ENCODE measurements at regions not wholly inside any gene's neighbourhood (a gene's known extent, or its start where the extent isn't known, plus 50 kb on each side); places are given as distances from the start of the nearest gene placed in this dataset.

DNA sequence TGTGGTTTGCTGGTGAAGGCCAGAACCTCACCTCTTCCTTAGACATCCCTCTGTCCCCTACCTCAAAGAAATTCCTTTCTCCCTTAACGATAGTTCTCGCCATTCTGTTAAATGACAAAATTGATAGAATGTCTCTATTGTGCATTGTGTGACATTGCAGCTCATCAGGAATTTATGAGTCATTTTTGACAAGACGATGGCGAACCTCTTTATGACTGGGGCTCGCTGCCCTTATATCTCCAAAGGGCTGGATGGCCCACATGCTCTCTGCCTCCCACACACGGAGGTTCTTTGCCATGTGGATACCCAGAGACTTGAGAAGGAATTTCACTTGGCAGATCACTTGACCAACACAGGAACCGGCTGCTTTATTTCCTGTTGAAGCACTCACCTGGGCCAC, 66.8 kb upstream of the RPS6KA2 start:
- Histone ChIP-seq H3K4me1 (ENCODE audit: control insufficient read depth, low read depth, low read length) (no peaks in the 10 kb centered on the region), H3K27ac (ENCODE audit: low read length) (no peak overlapping the region), H3K27me3 (ENCODE audit: control insufficient read depth, insufficient read depth, low read length) (no peaks in the 10 kb centered on the region), H3K4me3 (ENCODE audit: low read length) (no peak overlapping the region), H3K36me3 (ENCODE audit: control insufficient read depth, low read depth, low read length) (no peaks in the 10 kb centered on the region), H3K9me3 (ENCODE audit: control insufficient read depth, low read depth, low read length) (no peaks in the 10 kb centered on the region), H3K9ac (ENCODE audit: low read length) (no peak overlapping the region)

DNA sequence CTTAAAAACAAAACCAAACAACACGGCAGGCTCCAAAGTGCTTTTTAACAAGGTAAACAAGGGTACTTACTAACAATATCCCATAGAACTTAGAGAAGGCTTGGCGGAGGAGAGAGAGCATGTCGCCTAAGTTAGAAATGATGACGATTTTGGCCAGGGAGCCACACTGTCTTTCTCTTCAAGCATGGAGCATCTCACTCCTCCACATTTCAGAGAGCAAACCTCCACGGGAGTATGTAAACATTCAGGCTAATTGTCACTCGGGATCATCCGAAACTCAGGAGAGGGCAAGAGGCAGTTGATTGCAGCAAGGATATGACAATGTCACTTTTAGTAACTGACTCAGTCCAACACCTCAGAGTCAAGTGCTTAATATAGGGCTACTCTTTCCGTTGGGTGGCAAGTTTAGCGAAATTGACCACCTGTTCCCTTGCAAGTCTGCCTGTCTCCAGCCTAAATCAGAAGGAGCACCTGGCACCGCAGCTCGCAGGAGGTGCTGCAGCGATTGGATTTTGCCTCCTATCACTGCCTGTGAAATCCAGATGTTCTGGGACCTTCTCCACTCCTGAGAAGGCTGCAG, 65.8 kb upstream of the RPS6KA2 start:
- Histone ChIP-seq H3K27me3 (ENCODE audit: control insufficient read depth, insufficient read depth, low read length) (no peaks in the 10 kb centered on the region), H3K4me3 (ENCODE audit: low read length) (no peak overlapping the region), H3K27ac (ENCODE audit: low read length) (no peak overlapping the region), H3K9ac (ENCODE audit: low read length) (no peak overlapping the region), H3K9me3 (ENCODE audit: control insufficient read depth, low read depth, low read length) (no peaks in the 10 kb centered on the region), H3K36me3 (ENCODE audit: control insufficient read depth, low read depth, low read length) (no peaks in the 10 kb centered on the region), H3K4me1 (ENCODE audit: control insufficient read depth, low read depth, low read length) (peaks cover 10% of the 10 kb centered on the region)

DNA sequence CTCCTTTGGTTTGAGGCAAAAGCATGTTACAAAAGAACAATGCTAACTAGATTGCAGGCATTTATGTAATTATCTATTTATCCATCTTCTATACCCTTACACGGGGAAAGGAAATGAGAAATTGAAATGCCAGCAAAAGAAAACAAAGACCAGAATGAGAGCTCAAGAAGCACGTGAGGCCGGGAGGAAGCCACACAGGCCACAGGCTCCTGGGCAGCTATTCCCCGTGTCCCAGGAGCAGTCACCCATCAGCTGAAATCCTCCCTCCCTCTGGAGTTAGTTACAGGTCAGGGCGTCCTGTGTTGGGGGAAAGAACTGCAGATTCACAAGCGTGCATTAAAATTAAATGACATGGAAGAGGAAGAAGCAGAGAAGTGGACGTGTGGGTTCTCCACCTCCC, 64.7 kb upstream of the RPS6KA2 start:
- Histone ChIP-seq H3K4me3 (ENCODE audit: low read length) (no peak overlapping the region), H3K9me3 (ENCODE audit: control insufficient read depth, low read depth, low read length) (no peaks in the 10 kb centered on the region), H3K36me3 (ENCODE audit: control insufficient read depth, low read depth, low read length) (no peaks in the 10 kb centered on the region), H3K9ac (ENCODE audit: low read length) (no peak overlapping the region), H3K27ac (ENCODE audit: low read length) (no peak overlapping the region), H3K27me3 (ENCODE audit: control insufficient read depth, insufficient read depth, low read length) (no peaks in the 10 kb centered on the region), H3K4me1 (ENCODE audit: control insufficient read depth, low read depth, low read length) (peaks cover 17% of the 10 kb centered on the region)

DNA sequence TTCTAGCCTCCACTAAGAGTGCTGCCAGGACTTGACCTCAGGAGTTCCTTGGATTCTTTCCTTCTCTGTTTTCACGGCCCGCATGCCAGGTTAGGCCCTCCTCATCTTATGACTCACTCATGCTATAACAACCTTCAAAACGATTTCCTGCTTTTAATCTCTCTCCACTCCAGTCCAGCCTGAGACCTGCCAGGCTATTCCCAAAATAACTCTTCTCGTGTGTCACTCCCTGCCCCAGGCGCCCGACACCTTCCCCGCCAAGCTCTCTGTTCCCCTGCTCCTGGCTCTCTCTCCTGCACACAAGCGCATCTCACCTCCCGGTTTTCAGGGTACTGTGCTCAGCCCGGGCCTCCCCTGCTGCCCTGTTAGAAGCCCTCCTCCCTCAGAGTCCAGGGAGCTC, 64.1 kb upstream of the RPS6KA2 start:
- Histone ChIP-seq H3K4me3 (ENCODE audit: low read length) (no peak overlapping the region), H3K9ac (ENCODE audit: low read length) (no peak overlapping the region), H3K27ac (ENCODE audit: low read length) (no peak overlapping the region), H3K36me3 (ENCODE audit: control insufficient read depth, low read depth, low read length) (no peaks in the 10 kb centered on the region), H3K27me3 (ENCODE audit: control insufficient read depth, insufficient read depth, low read length) (no peaks in the 10 kb centered on the region), H3K4me1 (ENCODE audit: control insufficient read depth, low read depth, low read length) (peaks cover 17% of the 10 kb centered on the region), H3K9me3 (ENCODE audit: control insufficient read depth, low read depth, low read length) (no peaks in the 10 kb centered on the region)

DNA sequence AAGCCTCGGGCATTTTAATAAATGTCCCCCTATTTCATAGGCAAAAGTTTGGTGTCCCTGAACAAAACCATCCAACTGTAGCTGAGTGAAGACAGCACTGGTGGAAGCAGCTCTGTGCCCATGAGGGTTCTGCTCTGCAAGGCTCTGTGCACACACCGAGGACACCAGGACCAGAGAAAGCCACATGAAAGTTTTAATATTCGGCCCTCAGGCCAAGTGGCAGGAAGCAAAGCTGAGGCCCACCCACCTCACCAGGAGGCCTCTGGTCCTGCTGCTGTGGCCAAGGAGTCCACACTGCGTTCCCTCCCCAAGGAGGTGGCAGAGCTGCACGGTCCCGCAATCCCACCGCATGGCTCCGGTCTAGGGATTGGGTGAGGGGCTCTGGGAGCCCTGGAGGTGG, 62.6 kb upstream of the RPS6KA2 start:
- H3K4me1 ChIP-seq (ENCODE audit: control insufficient read depth, low read depth, low read length): peaks cover 17% of the 10 kb centered on the region

DNA sequence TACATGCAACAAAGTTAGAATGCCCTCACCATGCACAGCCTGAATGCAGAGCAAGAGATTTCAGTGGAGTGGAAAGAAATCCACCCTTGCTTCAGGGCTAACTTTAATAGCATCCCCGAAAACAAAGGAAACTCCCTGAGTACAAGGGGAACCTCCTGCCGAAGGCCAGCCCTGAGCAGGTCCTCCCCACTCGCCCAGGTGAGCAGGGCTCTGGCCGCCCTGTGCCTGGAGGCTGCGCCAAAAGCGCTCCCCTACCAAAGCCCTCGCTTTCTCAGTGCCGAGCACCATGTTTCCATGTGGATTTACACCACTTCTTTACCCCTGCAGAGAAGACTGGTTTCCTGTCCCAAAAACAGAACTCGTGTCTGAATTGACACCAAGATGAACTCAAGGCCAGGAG, 61.9 kb upstream of the RPS6KA2 start:
- no peaks in the 10 kb centered on the region for H3K27me3 ChIP-seq (ENCODE audit: control insufficient read depth, insufficient read depth, low read length)
- no peak overlapping the region for H3K27ac ChIP-seq (ENCODE audit: low read length)
- no peak overlapping the region for H3K9ac ChIP-seq (ENCODE audit: low read length)
- H3K9me3 ChIP-seq (ENCODE audit: control insufficient read depth, low read depth, low read length): no peaks in the 10 kb centered on the region
- no peaks in the 10 kb centered on the region for H3K36me3 ChIP-seq (ENCODE audit: control insufficient read depth, low read depth, low read length)
- no peak overlapping the region for H3K4me3 ChIP-seq (ENCODE audit: low read length)
- H3K4me1 ChIP-seq (ENCODE audit: control insufficient read depth, low read depth, low read length): peaks cover 17% of the 10 kb centered on the region

More for the DNA sequence above, 62.6 kb upstream of the RPS6KA2 start:
- Histone ChIP-seq H3K9me3 (ENCODE audit: control insufficient read depth, low read depth, low read length) (no peaks in the 10 kb centered on the region), H3K4me3 (ENCODE audit: low read length) (no peak overlapping the region), H3K9ac (ENCODE audit: low read length) (no peak overlapping the region), H3K27ac (ENCODE audit: low read length) (no peak overlapping the region), H3K27me3 (ENCODE audit: control insufficient read depth, insufficient read depth, low read length) (no peaks in the 10 kb centered on the region), H3K36me3 (ENCODE audit: control insufficient read depth, low read depth, low read length) (no peaks in the 10 kb centered on the region)

DNA sequence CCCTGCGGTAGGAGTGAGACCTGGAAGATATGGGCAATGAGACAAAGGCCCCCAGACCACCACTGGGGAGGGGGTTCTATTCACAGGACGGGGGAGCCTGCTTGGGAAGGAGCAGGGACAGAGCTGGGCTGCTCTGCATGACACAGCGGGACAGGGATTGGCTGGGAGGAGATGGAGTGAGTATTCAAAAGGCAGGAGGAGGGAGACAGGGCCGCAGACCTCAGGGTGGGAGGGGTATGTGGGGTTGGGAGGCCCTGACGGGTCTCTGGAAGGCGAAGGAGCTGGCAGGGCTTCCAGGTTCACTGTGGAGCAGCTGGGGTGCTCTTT, 60.8 kb upstream of the RPS6KA2 start:
- Histone ChIP-seq H3K36me3 (ENCODE audit: control insufficient read depth, low read depth, low read length) (no peaks in the 10 kb centered on the region), H3K4me3 (ENCODE audit: low read length) (no peak overlapping the region), H3K4me1 (ENCODE audit: control insufficient read depth, low read depth, low read length) (peaks cover 17% of the 10 kb centered on the region), H3K27ac (ENCODE audit: low read length) (no peak overlapping the region), H3K27me3 (ENCODE audit: control insufficient read depth, insufficient read depth, low read length) (no peaks in the 10 kb centered on the region), H3K9ac (ENCODE audit: low read length) (no peak overlapping the region), H3K9me3 (ENCODE audit: control insufficient read depth, low read depth, low read length) (no peaks in the 10 kb centered on the region)

DNA sequence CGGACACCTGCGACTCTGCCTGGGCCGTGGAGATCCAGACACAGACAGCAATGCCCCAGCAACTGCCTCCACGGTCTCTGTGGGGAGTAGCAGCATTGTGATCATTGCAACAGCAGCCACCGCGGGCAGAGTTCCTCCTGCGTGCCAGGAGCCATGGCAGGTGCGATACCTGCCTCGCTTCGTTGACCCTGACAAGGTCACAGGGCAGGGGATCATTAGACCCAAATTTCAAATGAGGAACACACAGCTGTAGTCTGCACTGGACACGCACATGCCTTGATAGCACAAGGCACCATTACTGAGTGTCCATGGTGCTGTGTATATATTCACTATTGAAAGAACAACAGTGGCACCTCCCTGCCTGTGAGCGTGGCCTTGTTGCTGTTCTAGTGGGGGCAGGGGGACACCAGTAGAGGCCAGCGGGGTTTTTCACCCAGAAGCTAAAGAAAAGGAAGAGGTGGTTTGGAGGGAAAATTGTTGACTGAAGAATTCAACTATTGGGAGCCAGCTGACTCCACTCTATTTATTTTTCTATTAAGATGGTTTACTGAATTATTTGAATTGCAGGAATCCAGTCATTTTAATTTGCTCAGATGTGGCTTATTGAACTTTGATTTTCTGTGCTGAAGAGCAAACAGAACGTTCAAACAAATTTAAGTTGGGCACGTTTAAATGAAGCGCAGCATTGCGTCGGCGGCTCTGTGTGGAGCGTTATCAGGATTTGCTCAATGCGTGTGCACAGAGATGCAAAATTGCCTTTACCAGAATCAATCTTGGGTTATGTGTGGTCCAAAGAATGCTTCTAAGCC, 60.2 kb upstream of the RPS6KA2 start:
- Histone ChIP-seq H3K27me3 (ENCODE audit: control insufficient read depth, insufficient read depth, low read length) (no peaks in the 10 kb centered on the region), H3K27ac (ENCODE audit: low read length) (no peak overlapping the region), H3K36me3 (ENCODE audit: control insufficient read depth, low read depth, low read length) (no peaks in the 10 kb centered on the region), H3K9ac (ENCODE audit: low read length) (no peak overlapping the region), H3K4me3 (ENCODE audit: low read length) (no peak overlapping the region), H3K9me3 (ENCODE audit: control insufficient read depth, low read depth, low read length) (no peaks in the 10 kb centered on the region), H3K4me1 (ENCODE audit: control insufficient read depth, low read depth, low read length) (peaks cover 17% of the 10 kb centered on the region)

DNA sequence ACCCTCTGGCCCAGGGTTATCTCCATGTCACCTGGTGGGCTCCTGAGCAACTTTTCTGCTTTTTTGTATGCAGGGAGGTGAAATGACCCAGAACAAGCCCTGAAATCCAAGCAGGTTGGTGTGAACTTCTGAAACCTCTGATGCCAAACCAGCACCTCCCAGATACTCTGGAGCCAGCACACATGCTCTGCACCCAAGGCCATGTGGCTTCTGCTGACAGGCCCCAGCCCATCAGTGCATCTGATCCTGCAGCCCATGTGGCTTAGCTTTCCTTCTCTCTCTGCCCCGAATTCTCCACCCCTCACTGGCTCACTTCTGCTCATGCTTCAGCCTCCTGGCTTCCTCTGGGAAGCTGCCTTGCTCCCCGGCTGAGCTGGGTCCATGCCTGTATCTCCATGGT, 59.3 kb upstream of the RPS6KA2 start:
- H3K4me1 ChIP-seq (ENCODE audit: control insufficient read depth, low read depth, low read length): peaks cover 17% of the 10 kb centered on the region
- no peaks in the 10 kb centered on the region for H3K27me3 ChIP-seq (ENCODE audit: control insufficient read depth, insufficient read depth, low read length)
- no peak overlapping the region for H3K4me3 ChIP-seq (ENCODE audit: low read length)
- H3K9ac ChIP-seq (ENCODE audit: low read length): no peak overlapping the region
- H3K27ac ChIP-seq (ENCODE audit: low read length): no peak overlapping the region
- no peaks in the 10 kb centered on the region for H3K9me3 ChIP-seq (ENCODE audit: control insufficient read depth, low read depth, low read length)
- H3K36me3 ChIP-seq (ENCODE audit: control insufficient read depth, low read depth, low read length): no peaks in the 10 kb centered on the region

DNA sequence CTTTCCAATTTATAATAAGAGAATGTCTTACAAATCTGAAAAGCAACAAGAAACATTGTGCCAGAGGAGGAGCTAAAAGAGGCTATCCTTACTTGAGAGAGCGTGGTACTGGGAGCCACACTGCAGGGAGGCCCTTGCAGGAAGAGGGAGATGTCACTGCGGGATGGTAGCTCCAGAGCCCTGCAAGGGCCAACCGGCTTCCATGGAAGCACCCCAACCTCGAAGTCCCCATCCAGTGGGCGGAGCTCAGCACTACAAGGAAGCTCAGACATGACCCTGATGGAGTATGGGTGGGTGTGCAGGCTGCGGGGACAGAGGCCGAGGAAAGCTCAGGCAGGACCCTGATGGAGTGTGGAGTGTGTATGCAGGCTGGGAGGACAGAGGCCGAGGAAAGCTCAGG, 57.8 kb upstream of the RPS6KA2 start:
- H3K36me3 ChIP-seq (ENCODE audit: control insufficient read depth, low read depth, low read length): no peaks in the 10 kb centered on the region
- H3K9ac ChIP-seq (ENCODE audit: low read length): no peak overlapping the region
- H3K4me1 ChIP-seq (ENCODE audit: control insufficient read depth, low read depth, low read length): peaks cover 17% of the 10 kb centered on the region
- H3K27me3 ChIP-seq (ENCODE audit: control insufficient read depth, insufficient read depth, low read length): no peaks in the 10 kb centered on the region
- H3K9me3 ChIP-seq (ENCODE audit: control insufficient read depth, low read depth, low read length): no peaks in the 10 kb centered on the region
- no peak overlapping the region for H3K27ac ChIP-seq (ENCODE audit: low read length)
- no peak overlapping the region for H3K4me3 ChIP-seq (ENCODE audit: low read length)

DNA sequence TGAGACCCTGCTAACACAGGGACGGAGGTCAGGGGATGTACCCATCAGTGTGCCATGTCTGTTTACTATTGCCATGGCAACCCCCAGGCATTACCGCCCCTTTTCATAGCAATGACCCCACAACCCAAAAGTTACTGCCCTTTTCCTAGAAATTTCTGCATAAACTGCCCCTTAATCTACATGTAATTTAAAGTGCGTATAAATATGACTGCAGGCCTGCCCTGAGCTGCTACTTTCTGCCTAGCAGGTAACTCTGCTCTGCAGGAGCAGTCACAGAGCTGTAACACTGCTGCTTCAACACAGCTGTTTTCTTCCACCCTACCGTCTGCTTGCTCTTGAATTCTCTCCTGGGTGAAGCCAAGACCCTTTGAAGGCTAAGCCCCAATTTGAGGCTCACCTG, 57.1 kb upstream of the RPS6KA2 start:
- H3K4me3 ChIP-seq (ENCODE audit: low read length): no peak overlapping the region

DNA sequence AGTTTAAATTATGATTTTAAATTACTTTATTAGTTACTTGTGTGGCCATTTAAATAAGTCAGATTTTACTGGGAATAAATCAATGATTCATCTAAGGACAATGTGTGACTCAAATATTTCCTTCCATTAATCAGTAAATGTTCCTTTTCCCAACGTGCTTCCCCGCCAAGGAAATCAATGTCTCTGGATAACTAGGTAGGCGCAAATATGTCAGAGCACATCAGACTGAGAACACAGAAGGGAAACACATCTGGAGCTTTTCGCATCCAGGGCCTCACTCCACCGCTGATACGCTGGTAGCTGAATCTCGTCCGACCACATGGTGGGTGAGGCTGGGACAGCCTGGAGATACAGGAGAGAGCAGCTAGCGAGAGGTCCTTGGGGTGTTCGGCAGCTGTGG, 56.4 kb upstream of the RPS6KA2 start:
- Histone ChIP-seq H3K4me1 (ENCODE audit: control insufficient read depth, low read depth, low read length) (peaks cover 13% of the 10 kb centered on the region), H3K4me3 (ENCODE audit: low read length) (no peak overlapping the region)

More for the DNA sequence above, 57.1 kb upstream of the RPS6KA2 start:
- no peaks in the 10 kb centered on the region for H3K27me3 ChIP-seq (ENCODE audit: control insufficient read depth, insufficient read depth, low read length)
- H3K36me3 ChIP-seq (ENCODE audit: control insufficient read depth, low read depth, low read length): no peaks in the 10 kb centered on the region
- no peak overlapping the region for H3K9ac ChIP-seq (ENCODE audit: low read length)
- peaks cover 17% of the 10 kb centered on the region for H3K4me1 ChIP-seq (ENCODE audit: control insufficient read depth, low read depth, low read length)
- no peak overlapping the region for H3K27ac ChIP-seq (ENCODE audit: low read length)
- no peaks in the 10 kb centered on the region for H3K9me3 ChIP-seq (ENCODE audit: control insufficient read depth, low read depth, low read length)

More for the DNA sequence above, 56.4 kb upstream of the RPS6KA2 start:
- Histone ChIP-seq H3K36me3 (ENCODE audit: control insufficient read depth, low read depth, low read length) (no peaks in the 10 kb centered on the region), H3K27ac (ENCODE audit: low read length) (no peak overlapping the region), H3K27me3 (ENCODE audit: control insufficient read depth, insufficient read depth, low read length) (no peaks in the 10 kb centered on the region), H3K9me3 (ENCODE audit: control insufficient read depth, low read depth, low read length) (no peaks in the 10 kb centered on the region), H3K9ac (ENCODE audit: low read length) (no peak overlapping the region)

All from iPS-18a (cell line).